GM12891 (cell line): ENCODE measurements at regions not wholly inside any gene's neighbourhood (a gene's known extent, or its start where the extent isn't known, plus 50 kb on each side); places are given as distances from the start of the nearest gene placed in this dataset.

Experiments used
- POLR2A ChIP-seq: IDR thresholded peaks from 2 replicates; pipeline ENCODE4 v1.6.1; 2011; ENCODE audit warnings: low read depth, low read length, control low read depth
- POLR2AphosphoS5 ChIP-seq: IDR thresholded peaks from 2 replicates; pipeline ENCODE4 v1.6.1; 2011; ENCODE audit warnings: low read depth, low read length, control low read depth
- SPI1 ChIP-seq: IDR thresholded peaks from 2 replicates; pipeline ENCODE4 v1.6.1; 2011; ENCODE audit warnings: low read depth, low read length, control low read depth

- TF ChIP-seq POLR2A (no peak), POLR2AphosphoS5 (no peak), SPI1 (no peak)
Measured at GRCh38 chr14:26719514-26719913, 121.7 kb upstream of the NOVA1 start.
